IMR-90 (cell line): ENCODE measurements at regions not wholly inside any gene's neighbourhood (a gene's known extent, or its start where the extent isn't known, plus 50 kb on each side); places are given as distances from the start of the nearest gene placed in this dataset.

ENCODE experiments used
- BHLHE40 ChIP-seq: fragments of 150-350 bp; IDR thresholded peaks from 2 replicates; pipeline ENCODE4 v1.6.1; 2016; ENCODE audit warnings: mild to moderate bottlenecking, low read depth, low read length
- NFE2L2 ChIP-seq: fragments of 150-350 bp; IDR thresholded peaks from 2 replicates; pipeline ENCODE4 v1.6.1; 2016; ENCODE audit warnings: low read depth, mild to moderate bottlenecking, low read length
- POLR2A ChIP-seq: IDR thresholded peaks from 2 replicates; pipeline ENCODE4 v1.6.1; 2012; ENCODE audit warnings: mild to moderate bottlenecking, low read depth, low read length
- RAD21 ChIP-seq: IDR thresholded peaks from 2 replicates; pipeline ENCODE4 v1.6.1; 2012; ENCODE audit warnings: low read length, improper control_type of control experiment
- RFX5 ChIP-seq: IDR thresholded peaks from 2 replicates; pipeline ENCODE4 v1.8.0; 2012; ENCODE audit warnings: low read depth, mild to moderate bottlenecking, low read length, moderate library complexity
- TF ChIP-seq, protein P1 (sequence below): conservative IDR thresholded peaks from 2 replicates; pipeline ENCODE4 v1.5.1; 2012; ENCODE audit warnings: mild to moderate bottlenecking, low read depth, low read length, improper control_type of control experiment
- TF ChIP-seq, protein P2 (sequence below): fragments of 150-350 bp; IDR thresholded peaks from 2 replicates; pipeline ENCODE4 v1.6.1; 2017; ENCODE audit warnings: mild to moderate bottlenecking, antibody characterized with exemption, low read length, low read depth

DNA sequence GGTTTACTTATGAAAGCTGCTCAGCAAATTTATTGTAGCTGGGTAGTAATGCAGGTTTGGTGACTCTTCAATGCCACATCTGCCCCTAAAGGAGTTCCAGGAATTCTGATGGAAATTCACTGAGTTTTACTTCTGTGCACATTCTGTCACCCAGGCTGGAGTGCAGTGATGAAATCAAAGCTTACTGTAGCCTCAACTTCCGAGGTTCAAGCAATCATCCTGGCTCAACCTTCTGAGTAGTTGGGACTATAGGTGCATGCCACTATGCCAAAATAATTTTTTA, 150.6 kb upstream of the RUNX1 start:
- TF ChIP-seq, protein P1, sequence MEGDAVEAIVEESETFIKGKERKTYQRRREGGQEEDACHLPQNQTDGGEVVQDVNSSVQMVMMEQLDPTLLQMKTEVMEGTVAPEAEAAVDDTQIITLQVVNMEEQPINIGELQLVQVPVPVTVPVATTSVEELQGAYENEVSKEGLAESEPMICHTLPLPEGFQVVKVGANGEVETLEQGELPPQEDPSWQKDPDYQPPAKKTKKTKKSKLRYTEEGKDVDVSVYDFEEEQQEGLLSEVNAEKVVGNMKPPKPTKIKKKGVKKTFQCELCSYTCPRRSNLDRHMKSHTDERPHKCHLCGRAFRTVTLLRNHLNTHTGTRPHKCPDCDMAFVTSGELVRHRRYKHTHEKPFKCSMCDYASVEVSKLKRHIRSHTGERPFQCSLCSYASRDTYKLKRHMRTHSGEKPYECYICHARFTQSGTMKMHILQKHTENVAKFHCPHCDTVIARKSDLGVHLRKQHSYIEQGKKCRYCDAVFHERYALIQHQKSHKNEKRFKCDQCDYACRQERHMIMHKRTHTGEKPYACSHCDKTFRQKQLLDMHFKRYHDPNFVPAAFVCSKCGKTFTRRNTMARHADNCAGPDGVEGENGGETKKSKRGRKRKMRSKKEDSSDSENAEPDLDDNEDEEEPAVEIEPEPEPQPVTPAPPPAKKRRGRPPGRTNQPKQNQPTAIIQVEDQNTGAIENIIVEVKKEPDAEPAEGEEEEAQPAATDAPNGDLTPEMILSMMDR, result no peak
- TF ChIP-seq RAD21, result no peak
- TF ChIP-seq, protein P2, sequence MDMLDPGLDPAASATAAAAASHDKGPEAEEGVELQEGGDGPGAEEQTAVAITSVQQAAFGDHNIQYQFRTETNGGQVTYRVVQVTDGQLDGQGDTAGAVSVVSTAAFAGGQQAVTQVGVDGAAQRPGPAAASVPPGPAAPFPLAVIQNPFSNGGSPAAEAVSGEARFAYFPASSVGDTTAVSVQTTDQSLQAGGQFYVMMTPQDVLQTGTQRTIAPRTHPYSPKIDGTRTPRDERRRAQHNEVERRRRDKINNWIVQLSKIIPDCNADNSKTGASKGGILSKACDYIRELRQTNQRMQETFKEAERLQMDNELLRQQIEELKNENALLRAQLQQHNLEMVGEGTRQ, result no peak
- TF ChIP-seq POLR2A, result no peak
- no peak for TF ChIP-seq RFX5
- TF ChIP-seq NFE2L2, result no peak
- TF ChIP-seq BHLHE40, result no peak
